ENCODE measurements at regions not wholly inside any gene's neighbourhood (a gene's known extent, or its start where the extent isn't known, plus 50 kb on each side); places are given as distances from the start of the nearest gene placed in this dataset.
A peak's percentile ranks its signal among the peaks of the same experiment; 100 is the strongest.

DNA sequence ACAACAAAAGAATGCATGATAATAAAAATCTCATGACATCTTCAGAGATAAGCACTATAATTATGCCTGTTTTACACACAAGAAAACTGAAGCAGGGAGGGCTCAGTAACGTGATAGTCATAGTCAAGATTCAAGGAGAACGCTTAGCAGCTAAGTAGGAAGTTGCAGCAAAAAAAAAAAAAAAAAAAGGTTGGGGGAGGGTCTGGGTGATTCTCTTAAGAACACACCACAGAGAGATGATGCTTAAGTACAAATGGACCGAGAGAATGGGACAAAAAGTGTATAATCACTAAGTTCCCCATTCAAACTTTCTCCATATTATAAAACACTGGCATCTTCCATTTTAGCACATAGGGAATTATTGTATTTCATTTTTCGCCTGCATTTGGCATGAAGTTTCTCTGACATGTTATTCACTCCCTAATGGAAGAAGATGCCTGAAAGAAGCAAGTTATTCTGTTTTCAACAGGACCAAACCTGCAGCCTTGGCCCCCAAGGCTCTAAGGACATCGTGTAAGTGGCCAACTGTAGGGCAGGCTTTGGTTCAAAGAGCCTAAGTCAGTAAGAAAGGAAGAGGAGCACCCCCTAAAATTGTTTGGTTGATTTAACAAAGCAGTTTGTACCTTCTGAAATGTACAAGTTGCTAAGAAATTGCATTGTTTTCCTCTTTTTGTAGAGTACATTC is 142.9 kb upstream of the TMPO start:
- Mint-ChIP-seq H3K9me3 (peaks cover 0 to 1% (median 0%) of the 10 kb centered on the region in 7 donors), H3K27ac (no peak overlapping the region), H3K27me3 (ENCODE audit: low read depth in 3 of 3) (peaks cover 8 to 24% (median 11%) of the 10 kb centered on the region in 3 donors), H3K4me3 (no peak overlapping the region), H3K4me1 (peaks cover 6% of the 10 kb centered on the region), H3K36me3 (no peaks in the 10 kb centered on the region)
- WGBS (ENCODE audit: insufficient coverage) = no CpG with 5 or more reads among the region's 5 CpGs
- TF ChIP-seq CTCF (IDR thresholded peaks at IDR 0.05) = no peak
- H3K9me3 ChIP-seq (replicated peaks in 1 of 2; ENCODE audit: control insufficient read depth in 1 of 2, insufficient read depth in 1 of 2, low read length in 2 of 2) = no peaks in the 10 kb centered on the region
- H3K27me3 ChIP-seq (ENCODE audit: control insufficient read depth in 2 of 2, insufficient read depth in 2 of 2, low read length in 2 of 2) = peaks cover 7 to 8% of the 10 kb centered on the region in 2 donors
- H3K36me3 ChIP-seq (replicated peaks in 1 of 2; ENCODE audit: control insufficient read depth in 1 of 2, insufficient read depth in 2 of 2, low read length in 2 of 2) = no peaks in the 10 kb centered on the region
- peaks cover 0 to 3% of the 10 kb centered on the region in 2 donors for H3K4me1 ChIP-seq (ENCODE audit: control insufficient read depth in 1 of 2, insufficient read depth in 2 of 2, low read length in 2 of 2)
- no peak overlapping the region for H3K9ac ChIP-seq (ENCODE audit: insufficient read depth, low read length, poor library complexity, severe bottlenecking)
- no peak overlapping the region for H3K4me2 ChIP-seq (replicated peaks; ENCODE audit: extremely low read depth, low read length, poor library complexity, severe bottlenecking)
- no peak overlapping the region for H3K27ac ChIP-seq (ENCODE audit: low read depth in 1 of 2, low read length in 2 of 2)
- no peaks in the 10 kb centered on the region for H3K79me2 ChIP-seq (ENCODE audit: insufficient read depth, low read length)
- intact Hi-C loops (cut with micrococcal nuclease) = no loop called here
- no peak for DNase-seq
- no peaks in the 10 kb centered on the region for H4K20me1 ChIP-seq (ENCODE audit: insufficient read depth, low read length)
- no peak overlapping the region for H2AFZ ChIP-seq (ENCODE audit: insufficient read depth, low read depth, low read length, poor library complexity, severe bottlenecking)
- no peak overlapping the region for H3K4me3 ChIP-seq (replicated peaks in 1 of 3; ENCODE audit: low read depth in 2 of 3, low read length in 3 of 3)

DNA sequence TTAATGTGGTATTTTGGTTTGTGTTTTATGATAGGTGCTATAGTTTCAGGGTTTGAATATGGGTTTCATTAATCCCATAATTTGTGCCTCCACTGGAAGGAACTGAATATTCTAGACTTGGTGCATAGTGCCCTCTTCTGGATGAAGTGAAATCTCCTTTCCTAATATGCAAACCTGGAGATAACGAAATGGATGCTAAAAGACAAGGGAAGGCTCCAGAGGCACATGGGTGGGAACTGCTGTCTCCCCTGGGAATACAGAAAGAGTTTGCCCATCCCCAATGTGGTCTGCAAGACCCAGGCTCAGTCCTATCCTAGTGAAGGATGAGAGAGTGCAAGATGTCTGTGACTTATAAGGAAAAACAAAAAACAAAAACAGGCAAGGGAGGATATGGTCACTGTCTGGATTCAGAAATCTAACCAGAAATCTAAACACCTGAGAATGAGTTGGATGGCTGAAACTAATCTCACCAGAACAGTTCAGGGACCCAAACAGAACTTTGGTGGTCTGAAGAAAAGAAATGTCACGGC is 142.3 kb upstream of the TMPO start:
- H3K27me3 ChIP-seq (ENCODE audit: control insufficient read depth in 2 of 2, insufficient read depth in 2 of 2, low read length in 2 of 2) = peaks cover 7 to 8% of the 10 kb centered on the region in 2 donors
- H2AFZ ChIP-seq (ENCODE audit: insufficient read depth, low read depth, low read length, poor library complexity, severe bottlenecking) = no peak overlapping the region
- no peaks in the 10 kb centered on the region for H3K36me3 Mint-ChIP-seq
- H3K9me3 Mint-ChIP-seq = peaks cover 0 to 1% (median 0%) of the 10 kb centered on the region in 7 donors
- H3K36me3 ChIP-seq (replicated peaks in 1 of 2; ENCODE audit: control insufficient read depth in 1 of 2, insufficient read depth in 2 of 2, low read length in 2 of 2) = no peaks in the 10 kb centered on the region
- no peaks in the 10 kb centered on the region for H3K79me2 ChIP-seq (ENCODE audit: insufficient read depth, low read length)
- no peak overlapping the region for H3K4me3 Mint-ChIP-seq
- H3K9me3 ChIP-seq (replicated peaks in 1 of 2; ENCODE audit: control insufficient read depth in 1 of 2, insufficient read depth in 1 of 2, low read length in 2 of 2) = no peaks in the 10 kb centered on the region
- no peaks in the 10 kb centered on the region for H4K20me1 ChIP-seq (ENCODE audit: insufficient read depth, low read length)
- H3K4me1 Mint-ChIP-seq = peaks cover 6% of the 10 kb centered on the region
- H3K27me3 Mint-ChIP-seq (ENCODE audit: low read depth in 3 of 3) = peaks cover 9 to 22% (median 11%) of the 10 kb centered on the region in 3 donors
- WGBS (ENCODE audit: insufficient coverage) = no CpG with 5 or more reads among the region's 2 CpGs
- peaks cover 0 to 3% of the 10 kb centered on the region in 2 donors for H3K4me1 ChIP-seq (ENCODE audit: control insufficient read depth in 1 of 2, insufficient read depth in 2 of 2, low read length in 2 of 2)
- H3K4me2 ChIP-seq (replicated peaks; ENCODE audit: extremely low read depth, low read length, poor library complexity, severe bottlenecking) = no peak overlapping the region
- peak overlapping the region in 2 of 7 donors; percentile 19 to 73 for H3K27ac Mint-ChIP-seq
- peak; percentile 39 for TF ChIP-seq CTCF (IDR thresholded peaks at IDR 0.05)
- no peak overlapping the region for H3K9ac ChIP-seq (ENCODE audit: insufficient read depth, low read length, poor library complexity, severe bottlenecking)
- peak in 2 of 3 donors; percentile 2 to 7 for DNase-seq
- H3K27ac ChIP-seq (ENCODE audit: low read depth in 1 of 2, low read length in 2 of 2) = no peak overlapping the region
- intact Hi-C loops (cut with micrococcal nuclease) = no loop called here
- no peak overlapping the region for H3K4me3 ChIP-seq (replicated peaks in 1 of 3; ENCODE audit: low read depth in 2 of 3, low read length in 3 of 3)
